ENCODE measurements at regions not wholly inside any gene's neighbourhood (a gene's known extent, or its start where the extent isn't known, plus 50 kb on each side); places are given as distances from the start of the nearest gene placed in this dataset.

DNA sequence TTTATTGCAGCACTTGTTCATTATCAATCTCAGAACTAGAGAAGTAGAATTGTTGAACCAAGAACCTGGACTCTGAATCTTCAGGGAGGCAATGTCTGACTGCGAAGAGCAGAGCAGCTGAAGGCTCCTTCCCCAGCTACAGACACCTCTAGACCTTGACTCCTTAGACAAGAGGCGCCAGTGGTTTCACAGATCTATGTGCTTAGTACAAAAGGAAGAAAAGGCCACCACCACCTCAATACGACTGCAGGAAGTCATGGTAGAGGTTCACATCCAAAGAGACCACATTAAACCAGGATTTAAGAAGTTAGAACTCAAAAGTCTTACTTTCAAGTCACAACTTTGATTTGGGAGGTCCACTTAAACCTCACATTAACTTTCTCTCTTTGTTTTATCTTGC lies 158.1 kb upstream of the VRK2 start:
- TF ChIP-seq, protein P1, sequence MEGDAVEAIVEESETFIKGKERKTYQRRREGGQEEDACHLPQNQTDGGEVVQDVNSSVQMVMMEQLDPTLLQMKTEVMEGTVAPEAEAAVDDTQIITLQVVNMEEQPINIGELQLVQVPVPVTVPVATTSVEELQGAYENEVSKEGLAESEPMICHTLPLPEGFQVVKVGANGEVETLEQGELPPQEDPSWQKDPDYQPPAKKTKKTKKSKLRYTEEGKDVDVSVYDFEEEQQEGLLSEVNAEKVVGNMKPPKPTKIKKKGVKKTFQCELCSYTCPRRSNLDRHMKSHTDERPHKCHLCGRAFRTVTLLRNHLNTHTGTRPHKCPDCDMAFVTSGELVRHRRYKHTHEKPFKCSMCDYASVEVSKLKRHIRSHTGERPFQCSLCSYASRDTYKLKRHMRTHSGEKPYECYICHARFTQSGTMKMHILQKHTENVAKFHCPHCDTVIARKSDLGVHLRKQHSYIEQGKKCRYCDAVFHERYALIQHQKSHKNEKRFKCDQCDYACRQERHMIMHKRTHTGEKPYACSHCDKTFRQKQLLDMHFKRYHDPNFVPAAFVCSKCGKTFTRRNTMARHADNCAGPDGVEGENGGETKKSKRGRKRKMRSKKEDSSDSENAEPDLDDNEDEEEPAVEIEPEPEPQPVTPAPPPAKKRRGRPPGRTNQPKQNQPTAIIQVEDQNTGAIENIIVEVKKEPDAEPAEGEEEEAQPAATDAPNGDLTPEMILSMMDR (IDR thresholded peaks at IDR 0.05; ENCODE audit: insufficient read depth, low read length, poor library complexity, severe bottlenecking): no peak
- no peak for TF ChIP-seq EZH2phosphoT487 (conservative IDR thresholded peaks at IDR 0.05; ENCODE audit: low read length)

All from SU-DHL-6 (cell line).